H9 (cell line): ENCODE measurements at regions not wholly inside any gene's neighbourhood (a gene's known extent, or its start where the extent isn't known, plus 50 kb on each side); places are given as distances from the start of the nearest gene placed in this dataset.

ENCODE experiments used
- DNase-seq: peaks from one replicate; pipeline ENCODE4 v3.0.0-alpha.2; 2017
- H2AFZ ChIP-seq: one replicate; pipeline ENCODE4 v1.6.1; 2013; ENCODE audit warnings: mild to moderate bottlenecking, low read length, control low read depth, moderate library complexity
- H2AK5ac ChIP-seq: 2 replicates; pipeline ENCODE4 v1.6.1; 2013; ENCODE audit warnings: low read length, control low read depth, mixed read lengths; ENCODE audit not compliant: insufficient read length
- H2BK120ac ChIP-seq: one replicate; pipeline ENCODE4 v1.6.1; 2013; ENCODE audit warnings: low read depth, mild to moderate bottlenecking, low read length, control low read depth, inconsistent platforms; ENCODE audit not compliant: poor library complexity, severe bottlenecking
- H2BK12ac ChIP-seq: 2 replicates; pipeline ENCODE4 v1.6.1; 2013; ENCODE audit warnings: low read length, control low read depth, mixed read lengths, low read depth; ENCODE audit not compliant: insufficient read length
- H2BK15ac ChIP-seq: 2 replicates; pipeline ENCODE4 v1.6.1; 2013; ENCODE audit warnings: low read depth, low read length, control low read depth
- H2BK20ac ChIP-seq: one replicate; pipeline ENCODE4 v1.6.1; 2013; ENCODE audit warnings: low read depth, mild to moderate bottlenecking, low read length, control low read depth, inconsistent platforms; ENCODE audit not compliant: poor library complexity, severe bottlenecking
- H2BK5ac ChIP-seq: 2 replicates; pipeline ENCODE4 v1.6.1; 2013; ENCODE audit warnings: low read length, control low read depth, mixed read lengths; ENCODE audit not compliant: insufficient read length
- H3K14ac ChIP-seq: 2 replicates; pipeline ENCODE4 v1.6.1; 2013; ENCODE audit warnings: low read length, control low read depth; ENCODE audit not compliant: insufficient read depth
- H3K18ac ChIP-seq: 2 replicates; pipeline ENCODE4 v1.6.1; 2013; ENCODE audit warnings: low read depth, mild to moderate bottlenecking, mixed read lengths, low read length, control low read depth; ENCODE audit not compliant: insufficient read length
- H3K23ac ChIP-seq: 2 replicates; pipeline ENCODE4 v1.6.1; 2013; ENCODE audit warnings: low read length, control low read depth, mixed read lengths, low read depth; ENCODE audit not compliant: insufficient read length
- H3K23me2 ChIP-seq: 2 replicates; pipeline ENCODE4 v1.6.1; 2013; ENCODE audit warnings: low read depth, mild to moderate bottlenecking, mixed read lengths, low read length, control low read depth; ENCODE audit not compliant: insufficient read length, poor library complexity, severe bottlenecking
- H3K27ac ChIP-seq: 2 replicates; pipeline ENCODE4 v1.5.1; 2013; ENCODE audit warnings: low read length, control low read depth, mixed read lengths, low read depth; ENCODE audit not compliant: insufficient read length
- H3K27me3 ChIP-seq: 2 replicates; pipeline ENCODE4 v1.6.1; 2013; ENCODE audit warnings: low read length, control low read depth, inconsistent platforms; ENCODE audit not compliant: insufficient read depth
- H3K4ac ChIP-seq: 2 replicates; pipeline ENCODE4 v1.6.1; 2013; ENCODE audit warnings: low read depth, mild to moderate bottlenecking, control low read depth, inconsistent platforms, low read length, moderate library complexity
- H3K4me1 ChIP-seq: 2 replicates; pipeline ENCODE4 v1.6.1; 2013; ENCODE audit warnings: low read length, control low read depth, inconsistent platforms; ENCODE audit not compliant: insufficient read depth
- H3K4me2 ChIP-seq: 2 replicates; pipeline ENCODE4 v1.6.1; 2013; ENCODE audit warnings: low read length, control low read depth, mixed read lengths; ENCODE audit not compliant: insufficient read length, insufficient read depth
- H3K56ac ChIP-seq: 2 replicates; pipeline ENCODE4 v1.6.1; 2013; ENCODE audit warnings: low read depth, mild to moderate bottlenecking, mixed read lengths, low read length, control low read depth; ENCODE audit not compliant: insufficient read length
- H3K79me1 ChIP-seq: 2 replicates; pipeline ENCODE4 v1.6.1; 2013; ENCODE audit warnings: low read depth, mild to moderate bottlenecking, moderate library complexity, low read length, control low read depth, inconsistent platforms; ENCODE audit not compliant: insufficient read depth, poor library complexity, severe bottlenecking
- H3K79me2 ChIP-seq: 2 replicates; pipeline ENCODE4 v1.6.1; 2013; ENCODE audit warnings: low read length, control low read depth, inconsistent platforms; ENCODE audit not compliant: insufficient read depth
- H3K9ac ChIP-seq: 2 replicates; pipeline ENCODE4 v1.6.1; 2013; ENCODE audit warnings: low read length, control low read depth, mixed read lengths; ENCODE audit not compliant: insufficient read length; ENCODE audit errors: extremely low read depth
- H3K9me3 ChIP-seq: one replicate; pipeline ENCODE4 v1.6.1; 2013; ENCODE audit warnings: low read depth, low read length, inconsistent platforms; ENCODE audit not compliant: control insufficient read depth
- H3T11ph ChIP-seq: one replicate; pipeline ENCODE4 v1.6.1; 2013; ENCODE audit warnings: mild to moderate bottlenecking, low read length, control low read depth, inconsistent platforms
- H4K20me1 ChIP-seq: one replicate; pipeline ENCODE4 v1.6.1; 2013; ENCODE audit not compliant: control insufficient read depth, insufficient read length, insufficient read depth
- H4K5ac ChIP-seq: 2 replicates; pipeline ENCODE4 v1.6.1; 2013; ENCODE audit warnings: low read depth, mild to moderate bottlenecking, mixed read lengths, low read length, control low read depth; ENCODE audit not compliant: insufficient read length
- H4K8ac ChIP-seq: replicated peaks from 2 replicates; pipeline ENCODE4 v1.6.1; 2013; ENCODE audit warnings: low read length, control low read depth, mixed read lengths, low read depth; ENCODE audit not compliant: insufficient read length
- H4K91ac ChIP-seq: 2 replicates; pipeline ENCODE4 v1.6.1; 2013; ENCODE audit warnings: low read depth, mild to moderate bottlenecking, moderate library complexity, mixed read lengths, low read length, control low read depth; ENCODE audit not compliant: insufficient read length
- H3K27ac Mint-ChIP-seq, 3 experiments: 2 replicates in 2 of 3; 3 replicates in 1 of 3; pipeline ENCODE4 v1.8.0; 2020 to 2021; ENCODE audit warnings: mixed read lengths in 3 of 3, mild to moderate bottlenecking in 1 of 3, moderate library complexity in 1 of 3
- H3K27me3 Mint-ChIP-seq: 2 replicates; pipeline ENCODE4 v1.8.0; 2021; ENCODE audit warnings: low read depth, mild to moderate bottlenecking, moderate library complexity, mixed read lengths
- H3K36me3 Mint-ChIP-seq, 3 experiments: 2 replicates in 2 of 3; 3 replicates in 1 of 3; pipeline ENCODE4 v1.8.0; 2020 to 2021; ENCODE audit warnings: low read depth in 3 of 3, mixed read lengths in 3 of 3; ENCODE audit not compliant: insufficient read depth in 1 of 3
- H3K4me1 Mint-ChIP-seq, 2 experiments: 2 replicates each; pipeline ENCODE4 v1.8.0; 2020; ENCODE audit warnings: mixed read lengths in 2 of 2
- H3K4me3 Mint-ChIP-seq, 2 experiments: 2 replicates in 1 of 2; 3 replicates in 1 of 2; pipeline ENCODE4 v1.8.0; 2020 to 2021; ENCODE audit warnings: mild to moderate bottlenecking in 2 of 2, mixed read lengths in 2 of 2, moderate library complexity in 1 of 2
- H3K9me3 Mint-ChIP-seq, 2 experiments: 2 replicates in 1 of 2; 3 replicates in 1 of 2; pipeline ENCODE4 v1.8.0; 2020; ENCODE audit warnings: mild to moderate bottlenecking in 2 of 2, mixed read lengths in 2 of 2, moderate library complexity in 1 of 2
- WGBS: extraction: QIAGEN DNeasy Blood & Tissue Kit; methylation state at CpG from one replicate; pipeline ENCODE4 v1.1.7; 2013; ENCODE audit warnings: missing lambda C conversion rate, low lambda C conversion rate, mixed read lengths; ENCODE audit not compliant: insufficient read length; ENCODE audit errors: extremely low coverage; 5-methylcytosine and 5-hydroxymethylcytosine counted together
- TF ChIP-seq, protein P1 (sequence below): fragments of 200-600 bp; sonication (generic); conservative IDR thresholded peaks from 3 replicates; pipeline ENCODE4 v1.8.0; 2021; ENCODE audit warnings: antibody characterized with exemption, mild to moderate bottlenecking

DNA sequence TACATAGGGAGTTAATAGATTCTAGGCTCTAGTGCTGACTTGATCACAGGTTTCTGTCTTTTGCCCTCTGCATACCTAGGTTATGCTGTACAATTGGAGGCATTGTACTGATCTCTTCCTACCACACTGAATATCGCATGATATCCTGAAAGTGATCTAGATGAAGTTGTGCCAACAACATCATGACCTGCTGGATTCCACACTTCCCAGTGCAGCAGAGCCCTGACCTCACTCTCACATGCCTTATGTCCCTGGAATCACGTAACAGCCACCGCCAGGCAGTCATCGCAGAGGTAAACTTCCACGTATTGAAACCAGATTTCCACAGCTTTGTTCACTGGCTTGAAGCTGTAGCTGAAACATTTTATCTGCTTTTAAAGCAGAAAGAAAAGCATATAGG, 214.0 kb downstream of the ANKRD30B start:
- H2AK5ac ChIP-seq = no peak overlapping the region
- H3K56ac ChIP-seq = no peak overlapping the region
- no peaks in the 10 kb centered on the region for H3K27me3 ChIP-seq
- H3K4ac ChIP-seq = no peak overlapping the region
- H4K20me1 ChIP-seq = no peaks in the 10 kb centered on the region
- H4K91ac ChIP-seq = no peak overlapping the region
- no peak overlapping the region for H2BK20ac ChIP-seq
- no CpG with 5 or more reads among the region's 5 CpGs for WGBS
- H2BK120ac ChIP-seq = no peak overlapping the region
- H3K27ac Mint-ChIP-seq = no peak overlapping the region
- no peak overlapping the region for H3K9ac ChIP-seq
- no peak overlapping the region for H3K23ac ChIP-seq
- H2BK15ac ChIP-seq = no peak overlapping the region
- no peak overlapping the region for H3K27ac ChIP-seq
- H3K23me2 ChIP-seq = no peaks in the 10 kb centered on the region
- H3K4me1 ChIP-seq = no peaks in the 10 kb centered on the region
- H2BK12ac ChIP-seq = no peak overlapping the region
- peaks cover 0 to 53% of the 10 kb centered on the region in 2 experiments for H3K9me3 Mint-ChIP-seq
- no peak overlapping the region for H4K5ac ChIP-seq
- no peaks in the 10 kb centered on the region for H3K4me1 Mint-ChIP-seq
- H2AFZ ChIP-seq = no peak overlapping the region
- TF ChIP-seq, protein P1, sequence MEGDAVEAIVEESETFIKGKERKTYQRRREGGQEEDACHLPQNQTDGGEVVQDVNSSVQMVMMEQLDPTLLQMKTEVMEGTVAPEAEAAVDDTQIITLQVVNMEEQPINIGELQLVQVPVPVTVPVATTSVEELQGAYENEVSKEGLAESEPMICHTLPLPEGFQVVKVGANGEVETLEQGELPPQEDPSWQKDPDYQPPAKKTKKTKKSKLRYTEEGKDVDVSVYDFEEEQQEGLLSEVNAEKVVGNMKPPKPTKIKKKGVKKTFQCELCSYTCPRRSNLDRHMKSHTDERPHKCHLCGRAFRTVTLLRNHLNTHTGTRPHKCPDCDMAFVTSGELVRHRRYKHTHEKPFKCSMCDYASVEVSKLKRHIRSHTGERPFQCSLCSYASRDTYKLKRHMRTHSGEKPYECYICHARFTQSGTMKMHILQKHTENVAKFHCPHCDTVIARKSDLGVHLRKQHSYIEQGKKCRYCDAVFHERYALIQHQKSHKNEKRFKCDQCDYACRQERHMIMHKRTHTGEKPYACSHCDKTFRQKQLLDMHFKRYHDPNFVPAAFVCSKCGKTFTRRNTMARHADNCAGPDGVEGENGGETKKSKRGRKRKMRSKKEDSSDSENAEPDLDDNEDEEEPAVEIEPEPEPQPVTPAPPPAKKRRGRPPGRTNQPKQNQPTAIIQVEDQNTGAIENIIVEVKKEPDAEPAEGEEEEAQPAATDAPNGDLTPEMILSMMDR = no peak
- no peak overlapping the region for H3K14ac ChIP-seq
- no peak overlapping the region for H3K4me2 ChIP-seq
- no peaks in the 10 kb centered on the region for H3K79me2 ChIP-seq
- H3K4me3 Mint-ChIP-seq = no peak overlapping the region
- no peak overlapping the region for H3K18ac ChIP-seq
- H3K36me3 Mint-ChIP-seq = peaks cover 0 to 30% (median 16%) of the 10 kb centered on the region in 3 experiments; a peak in 5 of 7 replicates
- H2BK5ac ChIP-seq = no peak overlapping the region
- no peaks in the 10 kb centered on the region for H3K79me1 ChIP-seq
- H4K8ac ChIP-seq = no peak overlapping the region
- DNase-seq = no peak
- H3K9me3 ChIP-seq = peaks cover 72% of the 10 kb centered on the region
- H3K27me3 Mint-ChIP-seq = peaks cover 2% of the 10 kb centered on the region
- H3T11ph ChIP-seq = no peak overlapping the region
